SU-DHL-6 (cell line): ENCODE measurements at regions not wholly inside any gene's neighbourhood (a gene's known extent, or its start where the extent isn't known, plus 50 kb on each side); places are given as distances from the start of the nearest gene placed in this dataset.

Experiments
- EZH2phosphoT487 ChIP-seq: fragments of 200-600 bp; sonication (generic), shearing (Covaris generic); conservative IDR thresholded peaks from 2 replicates; pipeline ENCODE4 v1.6.1; 2018; ENCODE audit warnings: mild to moderate bottlenecking, antibody characterized with exemption, low read length, moderate library complexity, mixed read lengths
- TF ChIP-seq, protein P1 (sequence below): fragments of 200-600 bp; sonication (generic); IDR thresholded peaks from one replicate; pipeline ENCODE4 v1.5.1; 2017; ENCODE audit warnings: antibody characterized with exemption, mild to moderate bottlenecking, low read length, moderate library complexity; ENCODE audit not compliant: insufficient read depth, poor library complexity, severe bottlenecking

- TF ChIP-seq, protein P1, sequence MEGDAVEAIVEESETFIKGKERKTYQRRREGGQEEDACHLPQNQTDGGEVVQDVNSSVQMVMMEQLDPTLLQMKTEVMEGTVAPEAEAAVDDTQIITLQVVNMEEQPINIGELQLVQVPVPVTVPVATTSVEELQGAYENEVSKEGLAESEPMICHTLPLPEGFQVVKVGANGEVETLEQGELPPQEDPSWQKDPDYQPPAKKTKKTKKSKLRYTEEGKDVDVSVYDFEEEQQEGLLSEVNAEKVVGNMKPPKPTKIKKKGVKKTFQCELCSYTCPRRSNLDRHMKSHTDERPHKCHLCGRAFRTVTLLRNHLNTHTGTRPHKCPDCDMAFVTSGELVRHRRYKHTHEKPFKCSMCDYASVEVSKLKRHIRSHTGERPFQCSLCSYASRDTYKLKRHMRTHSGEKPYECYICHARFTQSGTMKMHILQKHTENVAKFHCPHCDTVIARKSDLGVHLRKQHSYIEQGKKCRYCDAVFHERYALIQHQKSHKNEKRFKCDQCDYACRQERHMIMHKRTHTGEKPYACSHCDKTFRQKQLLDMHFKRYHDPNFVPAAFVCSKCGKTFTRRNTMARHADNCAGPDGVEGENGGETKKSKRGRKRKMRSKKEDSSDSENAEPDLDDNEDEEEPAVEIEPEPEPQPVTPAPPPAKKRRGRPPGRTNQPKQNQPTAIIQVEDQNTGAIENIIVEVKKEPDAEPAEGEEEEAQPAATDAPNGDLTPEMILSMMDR: no peak
- TF ChIP-seq EZH2phosphoT487: no peak
Measured at GRCh38 chrX:42837747-42838146, 59.8 kb upstream of the PPP1R2C start.
